IMR-90 (cell line): ENCODE measurements at regions not wholly inside any gene's neighbourhood (a gene's known extent, or its start where the extent isn't known, plus 50 kb on each side); places are given as distances from the start of the nearest gene placed in this dataset.

Experiments
- ATAC-seq: fragments of 200-7000 bp; cut with Tn5 transposase; 2 replicates; pipeline ENCODE4 v1.9.1; 2020; ENCODE audit warnings: low read depth, mild to moderate bottlenecking, moderate library complexity
- BruUV-seq: library from RNA; stranded (reverse); fragments of 400-500 nt; replicated peaks from 2 replicates; lab custom pipeline; 2021; lab: Mats Ljungman, UMichigan
- CTCF ChIA-PET: fragments of 300-600 bp; formaldehyde crosslinking; extraction: SDS; loops from one replicate; lab custom pipeline; 2021; ENCODE audit warnings: antibody characterized with exemption; lab: Yijun Ruan, JAX
- POLR2A ChIA-PET: fragments of 300-600 bp; sonication (Branson Sonifier 250); formaldehyde crosslinking; loops from one replicate; lab custom pipeline; 2022; ENCODE audit warnings: antibody characterized with exemption; ENCODE audit not compliant: unreplicated experiment; lab: Charles Lee
- DNase-seq: peaks from one replicate; pipeline ENCODE4 v3.0.0; 2013
- H2AFZ ChIP-seq: replicated peaks from 2 replicates; pipeline ENCODE3; 2013; ENCODE audit warnings: low read length, mild to moderate bottlenecking; ENCODE audit not compliant: poor library complexity
- H2AK5ac ChIP-seq: 2 replicates; pipeline ENCODE4 v1.6.1; 2013; ENCODE audit warnings: low read depth, low read length, inconsistent platforms
- H2AK9ac ChIP-seq: replicated peaks from 2 replicates; pipeline ENCODE3; 2013; ENCODE audit warnings: mild to moderate bottlenecking, low read depth, low read length, moderate library complexity; ENCODE audit not compliant: poor library complexity
- H2BK120ac ChIP-seq: 2 replicates; pipeline ENCODE4 v1.6.1; 2013; ENCODE audit warnings: low read depth, low read length, inconsistent platforms
- H2BK15ac ChIP-seq: 3 replicates; pipeline ENCODE4 v1.6.1; 2013; ENCODE audit warnings: low read depth, low read length, inconsistent platforms
- H2BK20ac ChIP-seq: 2 replicates; pipeline ENCODE4 v1.6.1; 2013; ENCODE audit warnings: low read depth, mild to moderate bottlenecking, inconsistent platforms, low read length, moderate library complexity
- H2BK5ac ChIP-seq: 2 replicates; pipeline ENCODE4 v1.6.1; 2013; ENCODE audit warnings: mild to moderate bottlenecking, low read depth, low read length, inconsistent platforms; ENCODE audit not compliant: poor library complexity, severe bottlenecking
- H3K14ac ChIP-seq: replicated peaks from 2 replicates; pipeline ENCODE4 v1.6.1; 2013; ENCODE audit warnings: low read depth, low read length, inconsistent platforms
- H3K18ac ChIP-seq: 2 replicates; pipeline ENCODE4 v1.6.1; 2013; ENCODE audit warnings: low read depth, low read length, control low read depth
- H3K23ac ChIP-seq: 2 replicates; pipeline ENCODE4 v1.6.1; 2013; ENCODE audit warnings: low read depth, low read length, inconsistent platforms
- H3K27ac ChIP-seq: 2 replicates; pipeline ENCODE4 v1.5.1; 2013; ENCODE audit warnings: mild to moderate bottlenecking, control low read depth, low read length; ENCODE audit not compliant: insufficient read depth
- H3K27me3 ChIP-seq: 2 replicates; pipeline ENCODE4 v1.6.1; 2013; ENCODE audit warnings: low read length; ENCODE audit not compliant: control insufficient read depth, insufficient read depth
- H3K36me3 ChIP-seq: 2 replicates; pipeline ENCODE4 v1.6.1; 2013; ENCODE audit warnings: low read length, mixed read lengths; ENCODE audit not compliant: control insufficient read depth, insufficient read depth
- H3K4ac ChIP-seq: 2 replicates; pipeline ENCODE4 v1.6.1; 2013; ENCODE audit warnings: low read depth, low read length, inconsistent platforms
- H3K4me1 ChIP-seq: 2 replicates; pipeline ENCODE4 v1.6.1; 2013; ENCODE audit warnings: low read length, mixed read lengths; ENCODE audit not compliant: control insufficient read depth, insufficient read depth
- H3K4me2 ChIP-seq: 2 replicates; pipeline ENCODE4 v1.6.1; 2013; ENCODE audit warnings: low read depth, mild to moderate bottlenecking, control low read depth, low read length, moderate library complexity
- H3K4me3 ChIP-seq: 2 replicates; pipeline ENCODE4 v1.5.1; 2013; ENCODE audit warnings: low read depth, mild to moderate bottlenecking, control low read depth, low read length, moderate library complexity; ENCODE audit not compliant: insufficient read depth
- H3K56ac ChIP-seq: 2 replicates; pipeline ENCODE4 v1.6.1; 2013; ENCODE audit warnings: low read length, inconsistent platforms; ENCODE audit not compliant: insufficient read depth; ENCODE audit errors: extremely low read depth
- H3K79me1 ChIP-seq, 2 experiments: 2 replicates each; pipeline ENCODE4 v1.6.1; 2013; ENCODE audit warnings: low read length in 2 of 2, inconsistent platforms in 1 of 2, low read depth in 1 of 2
- H3K9ac ChIP-seq: 2 replicates; pipeline ENCODE4 v1.6.1; 2013; ENCODE audit warnings: low read depth, low read length, control low read depth
- H3K9me1 ChIP-seq: 2 replicates; pipeline ENCODE4 v1.6.1; 2013; ENCODE audit warnings: low read length, inconsistent platforms; ENCODE audit not compliant: insufficient read depth
- H3K9me3 ChIP-seq: 2 replicates; pipeline ENCODE4 v1.6.1; 2013; ENCODE audit warnings: low read length; ENCODE audit not compliant: control insufficient read depth, insufficient read depth
- H4K20me1 ChIP-seq: 2 replicates; pipeline ENCODE4 v1.6.1; 2013; ENCODE audit warnings: low read length, inconsistent platforms; ENCODE audit not compliant: insufficient read depth
- H4K5ac ChIP-seq: 2 replicates; pipeline ENCODE4 v1.6.1; 2013; ENCODE audit warnings: mild to moderate bottlenecking, low read depth, low read length, control low read depth
- H4K8ac ChIP-seq, 2 experiments: 2 replicates each; pipeline ENCODE4 v1.6.1; 2013; ENCODE audit warnings: low read depth in 2 of 2, low read length in 2 of 2, control low read depth in 1 of 2, inconsistent platforms in 1 of 2
- H4K91ac ChIP-seq: 2 replicates; pipeline ENCODE4 v1.6.1; 2013; ENCODE audit warnings: low read depth, low read length, inconsistent platforms; ENCODE audit not compliant: insufficient read depth
- CEBPB ChIP-seq: IDR thresholded peaks from 2 replicates; pipeline ENCODE4 v1.6.1; 2012; ENCODE audit warnings: low read depth, low read length, improper control_type of control experiment
- MAZ ChIP-seq: IDR thresholded peaks from 2 replicates; pipeline ENCODE4 v1.6.1; 2012; ENCODE audit warnings: low read depth, mild to moderate bottlenecking, low read length, improper control_type of control experiment, moderate library complexity, borderline replicate concordance
- MXI1 ChIP-seq: IDR thresholded peaks from 2 replicates; pipeline ENCODE4 v1.6.1; 2012; ENCODE audit warnings: low read depth, mild to moderate bottlenecking, low read length, moderate library complexity, borderline replicate concordance
- NFE2L2 ChIP-seq: fragments of 150-350 bp; IDR thresholded peaks from 2 replicates; pipeline ENCODE4 v1.6.1; 2016; ENCODE audit warnings: low read depth, mild to moderate bottlenecking, low read length
- RAD21 ChIP-seq: IDR thresholded peaks from 2 replicates; pipeline ENCODE4 v1.6.1; 2012; ENCODE audit warnings: low read length, improper control_type of control experiment
- SMC3 ChIP-seq: fragments of 150-350 bp; IDR thresholded peaks from 2 replicates; pipeline ENCODE4 v1.6.1; 2016; ENCODE audit warnings: low read depth, mild to moderate bottlenecking, antibody characterized with exemption, low read length, moderate library complexity
- WGBS, 2 experiments: methylation state at CpG; one replicate each; pipeline versions ENCODE4 v1.1.5 to v1.1.7; 2013; ENCODE audit warnings: missing lambda C conversion rate in 2 of 2; ENCODE audit not compliant: insufficient read length in 1 of 2; ENCODE audit errors: extremely low coverage in 2 of 2; 5-methylcytosine and 5-hydroxymethylcytosine counted together
- dilution Hi-C: fragments of 300-500 bp; cut with HindIII; formaldehyde crosslinking; loops from one replicate; pipeline ENCODE4 v1.14.3; 2018; ENCODE audit warnings: low sequenced_read_pairs; ENCODE audit not compliant: unreplicated experiment
- in situ Hi-C: fragments of 300-500 bp; cut with MboI; formaldehyde crosslinking; loops from 3 replicates; pipeline ENCODE4 v1.14.3; 2019; ENCODE audit warnings: low sequenced_read_pairs, inconsistent platforms, mixed read lengths
- intact Hi-C: fragments of 100-400 bp; cut with micrococcal nuclease; formaldehyde crosslinking; loops from 2 replicates; pipeline ENCODE4 v1.10.0; 2022
- TF ChIP-seq, protein P1 (sequence below): conservative IDR thresholded peaks from 2 replicates; pipeline ENCODE4 v1.5.1; 2012; ENCODE audit warnings: mild to moderate bottlenecking, low read depth, low read length, improper control_type of control experiment

DNA sequence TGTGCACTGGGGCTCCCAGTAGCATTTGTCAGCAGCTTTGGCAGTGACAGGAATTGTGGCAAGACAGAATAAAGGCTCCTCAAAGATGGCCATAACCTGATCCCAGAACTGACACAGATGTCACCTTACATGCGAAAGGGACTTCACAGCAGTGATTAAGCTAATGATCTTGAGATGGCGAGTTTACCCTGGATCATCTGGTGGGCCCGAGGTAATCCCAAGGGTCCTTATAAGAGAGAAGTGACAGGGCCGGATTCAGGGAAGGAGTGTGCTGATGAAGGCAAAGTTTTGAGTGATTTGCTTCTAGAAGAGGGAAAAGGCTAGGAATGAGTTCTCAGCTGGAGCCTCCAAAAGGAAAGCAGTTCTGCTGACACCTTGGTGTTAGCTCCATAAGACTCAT lies 333.9 kb downstream of the LPIN1 start:
- BruUV-seq, result no TSS peak
- WGBS, 2 experiments, result no CpG with 5 or more reads among the region's 4 CpGs
- ChIA-PET CTCF (no interaction called here), POLR2A (no interaction called here)
- dilution Hi-C loops, result no loop called here
- Histone ChIP-seq H3K79me1 (no peaks in the 10 kb centered on the region), H4K20me1 (no peaks in the 10 kb centered on the region), H3K4ac (no peak overlapping the region), H2AK9ac (no peak overlapping the region), H3K9ac (no peak overlapping the region), H3K36me3 (no peaks in the 10 kb centered on the region), H4K5ac (no peak overlapping the region), H3K4me3 (no peak overlapping the region), H3K9me1 (no peaks in the 10 kb centered on the region), H3K23ac (no peak overlapping the region), H3K9me3 (no peaks in the 10 kb centered on the region), H3K14ac (no peak overlapping the region), H3K27ac (no peak overlapping the region), H2AK5ac (no peak overlapping the region), H3K4me1 (no peaks in the 10 kb centered on the region), H3K18ac (no peak overlapping the region), H3K4me2 (no peak overlapping the region), H4K91ac (no peak overlapping the region), H2BK20ac (no peak overlapping the region), H2AFZ (no peak overlapping the region), H3K56ac (no peak overlapping the region), H2BK15ac (no peak overlapping the region), H2BK5ac (no peak overlapping the region), H3K27me3 (no peaks in the 10 kb centered on the region), H4K8ac (no peak overlapping the region), H2BK120ac (no peak overlapping the region)
- in situ Hi-C loops, result no loop called here
- TF ChIP-seq SMC3 (no peak), NFE2L2 (no peak), MXI1 (no peak), MAZ (no peak), CEBPB (no peak), RAD21 (no peak)
- TF ChIP-seq, protein P1, sequence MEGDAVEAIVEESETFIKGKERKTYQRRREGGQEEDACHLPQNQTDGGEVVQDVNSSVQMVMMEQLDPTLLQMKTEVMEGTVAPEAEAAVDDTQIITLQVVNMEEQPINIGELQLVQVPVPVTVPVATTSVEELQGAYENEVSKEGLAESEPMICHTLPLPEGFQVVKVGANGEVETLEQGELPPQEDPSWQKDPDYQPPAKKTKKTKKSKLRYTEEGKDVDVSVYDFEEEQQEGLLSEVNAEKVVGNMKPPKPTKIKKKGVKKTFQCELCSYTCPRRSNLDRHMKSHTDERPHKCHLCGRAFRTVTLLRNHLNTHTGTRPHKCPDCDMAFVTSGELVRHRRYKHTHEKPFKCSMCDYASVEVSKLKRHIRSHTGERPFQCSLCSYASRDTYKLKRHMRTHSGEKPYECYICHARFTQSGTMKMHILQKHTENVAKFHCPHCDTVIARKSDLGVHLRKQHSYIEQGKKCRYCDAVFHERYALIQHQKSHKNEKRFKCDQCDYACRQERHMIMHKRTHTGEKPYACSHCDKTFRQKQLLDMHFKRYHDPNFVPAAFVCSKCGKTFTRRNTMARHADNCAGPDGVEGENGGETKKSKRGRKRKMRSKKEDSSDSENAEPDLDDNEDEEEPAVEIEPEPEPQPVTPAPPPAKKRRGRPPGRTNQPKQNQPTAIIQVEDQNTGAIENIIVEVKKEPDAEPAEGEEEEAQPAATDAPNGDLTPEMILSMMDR, result no peak
- intact Hi-C loops, result no loop called here
- ATAC-seq (no peak), DNase-seq (no peak)
